Natural killer cell treated with Interleukin-12 subunit alpha and Interleukin-12 subunit beta and Interleukin-15 and Interleukin-18, amount 100 ng/mL, for 72 hours (primary cell): ENCODE measurements at regions not wholly inside any gene's neighbourhood (a gene's known extent, or its start where the extent isn't known, plus 50 kb on each side); places are given as distances from the start of the nearest gene placed in this dataset.

ENCODE experiments used
- ATAC-seq, 2 donors: fragments of 150-1000 bp; cut with Tn5 transposase in 1 of 2; sonication (Bioruptor Pico), chemical (Tn5 transposase) in 1 of 2; 2 replicates each; pipeline ENCODE4 v1.10.0; 2021
- DNase-seq: peaks from one replicate; pipeline ENCODE4 v3.0.0; 2022; ENCODE audit warnings: low spot score
- H3K27ac Mint-ChIP-seq, 2 donors: 1 replicate in 1 of 2; 2 replicates in 1 of 2; pipeline ENCODE4 v1.8.0; 2022; ENCODE audit warnings: mixed read lengths in 2 of 2, mild to moderate bottlenecking in 1 of 2, moderate library complexity in 1 of 2
- H3K27me3 Mint-ChIP-seq, 2 donors: 1 replicate in 1 of 2; 2 replicates in 1 of 2; pipeline ENCODE4 v1.8.0; 2022; ENCODE audit warnings: mixed read lengths in 2 of 2
- H3K36me3 Mint-ChIP-seq: one replicate; pipeline ENCODE4 v1.8.0; 2022; ENCODE audit warnings: mixed read lengths
- H3K4me1 Mint-ChIP-seq, 2 donors: 1 replicate in 1 of 2; 2 replicates in 1 of 2; pipeline ENCODE4 v1.8.0; 2022; ENCODE audit warnings: low read depth in 2 of 2, mixed read lengths in 2 of 2, mild to moderate bottlenecking in 1 of 2
- H3K4me3 Mint-ChIP-seq: one replicate; pipeline ENCODE4 v1.8.0; 2022; ENCODE audit warnings: mixed read lengths
- H3K9me3 Mint-ChIP-seq: 2 replicates; pipeline ENCODE4 v1.8.0; 2022; ENCODE audit warnings: mixed read lengths

DNA sequence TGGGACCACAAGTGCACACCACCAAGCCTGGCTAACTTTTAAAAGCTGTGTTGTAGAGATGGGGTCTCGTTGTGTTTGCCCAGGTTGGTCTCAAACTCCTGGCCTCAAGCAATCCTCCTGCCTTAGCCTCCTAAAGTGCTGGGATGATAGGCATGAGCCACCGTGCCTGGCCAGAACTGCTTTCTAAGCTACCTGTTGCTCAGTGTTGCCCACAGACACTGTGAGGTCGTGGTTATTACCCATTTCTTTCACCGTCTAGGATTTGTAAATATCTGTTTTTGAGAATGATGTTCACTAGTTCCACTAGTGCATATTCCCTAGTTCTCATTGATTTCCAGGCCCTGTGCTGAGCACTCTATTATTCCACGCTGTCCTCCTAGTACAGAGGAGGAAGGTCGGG lies 51.4 kb upstream of the FAM89A start:
- Mint-ChIP-seq H3K4me1 (no peaks in the 10 kb centered on the region), H3K36me3 (no peaks in the 10 kb centered on the region), H3K27ac (no peak overlapping the region), H3K9me3 (no peaks in the 10 kb centered on the region), H3K27me3 (peaks cover 21 to 35% of the 10 kb centered on the region in 2 donors), H3K4me3 (no peak overlapping the region)
- ATAC-seq: no peak
- no peak for DNase-seq
